HL-60 (cell line): ENCODE measurements at regions not wholly inside any gene's neighbourhood (a gene's known extent, or its start where the extent isn't known, plus 50 kb on each side); places are given as distances from the start of the nearest gene placed in this dataset.

Source experiments
- CTCF ChIP-seq: IDR thresholded peaks from one replicate; pipeline ENCODE4 v1.5.1; 2011; ENCODE audit warnings: low read length, control low read depth, inconsistent platforms; ENCODE audit not compliant: insufficient read depth
- POLR2AphosphoS5 ChIP-seq: IDR thresholded peaks from 2 replicates; pipeline ENCODE4 v1.6.1; 2012; ENCODE audit warnings: low read depth

- TF ChIP-seq CTCF (no peak), POLR2AphosphoS5 (no peak)
These were observed 542.3 kb downstream of the NXPH1 start for GRCh38 chr7:8975681-8976080.
